PFSK-1 (cell line): ENCODE measurements at regions not wholly inside any gene's neighbourhood (a gene's known extent, or its start where the extent isn't known, plus 50 kb on each side); places are given as distances from the start of the nearest gene placed in this dataset.

Experiments
- FOXP2 ChIP-seq: optimal IDR thresholded peaks from 2 replicates; pipeline ENCODE3; 2011; ENCODE audit warnings: borderline replicate concordance, control low read depth, inconsistent platforms; ENCODE audit not compliant: insufficient read depth; ENCODE audit errors: extremely low read length, extremely low read depth
- POLR2AphosphoS5 ChIP-seq: IDR thresholded peaks from 2 replicates; pipeline ENCODE4 v1.6.1; 2012; ENCODE audit warnings: low read depth, mild to moderate bottlenecking, control low read depth, low read length, moderate library complexity
- REST ChIP-seq, 2 experiments: IDR thresholded peaks; 2 replicates each; pipeline versions ENCODE4 v1.6.1 to v1.8.0; 2011 to 2012; ENCODE audit warnings: low read depth in 2 of 2, low read length in 2 of 2, control low read depth in 1 of 2, inconsistent platforms in 1 of 2, mild to moderate bottlenecking in 1 of 2, moderate library complexity in 1 of 2; ENCODE audit not compliant: insufficient read depth in 1 of 2
- SIN3A ChIP-seq: IDR thresholded peaks from 2 replicates; pipeline ENCODE4 v1.6.1; 2012; ENCODE audit warnings: mild to moderate bottlenecking, low read length, moderate library complexity, borderline replicate concordance; ENCODE audit not compliant: insufficient read depth
- TAF1 ChIP-seq: IDR thresholded peaks from 2 replicates; pipeline ENCODE4 v1.6.1; 2012; ENCODE audit warnings: low read length, control low read depth, borderline replicate concordance; ENCODE audit not compliant: insufficient read depth

- TF ChIP-seq FOXP2 (no peak), SIN3A (no peak), TAF1 (no peak), POLR2AphosphoS5 (no peak), REST (IDR thresholded peaks at IDR 0.05; ENCODE audit: insufficient read depth in 1 of 2, low read depth in 2 of 2, low read length in 2 of 2) (no peak)
Observed at GRCh38 chr5:158174026-158174425, 315.1 kb upstream of the CLINT1 start.

- TF ChIP-seq FOXP2 (no peak), TAF1 (no peak), POLR2AphosphoS5 (no peak), REST (IDR thresholded peaks at IDR 0.05; ENCODE audit: insufficient read depth in 1 of 2, low read depth in 2 of 2, low read length in 2 of 2) (no peak), SIN3A (no peak)
Observed at GRCh38 chr5:158172005-158172404, 313.1 kb upstream of the CLINT1 start.

GRCh38 chr5:158170534-158170933 is 311.6 kb upstream of the CLINT1 start:
- TF ChIP-seq POLR2AphosphoS5 (no peak), SIN3A (no peak), TAF1 (no peak), FOXP2 (no peak), REST (IDR thresholded peaks at IDR 0.05; ENCODE audit: insufficient read depth in 1 of 2, low read depth in 2 of 2, low read length in 2 of 2) (no peak)

- no peak for TF ChIP-seq REST (IDR thresholded peaks at IDR 0.05; ENCODE audit: insufficient read depth in 1 of 2, low read depth in 2 of 2, low read length in 2 of 2)
- no peak for TF ChIP-seq TAF1
- TF ChIP-seq POLR2AphosphoS5 = no peak
- TF ChIP-seq FOXP2 = no peak
- no peak for TF ChIP-seq SIN3A
Observed at GRCh38 chr5:158170060-158170459, 311.1 kb upstream of the CLINT1 start.

- TF ChIP-seq SIN3A (no peak), REST (IDR thresholded peaks at IDR 0.05; ENCODE audit: insufficient read depth in 1 of 2, low read depth in 2 of 2, low read length in 2 of 2) (no peak), POLR2AphosphoS5 (no peak), FOXP2 (no peak), TAF1 (no peak)
Observed at GRCh38 chr5:158166424-158166823, 307.5 kb upstream of the CLINT1 start.
